ENCODE measurements at regions not wholly inside any gene's neighbourhood (a gene's known extent, or its start where the extent isn't known, plus 50 kb on each side); places are given as distances from the start of the nearest gene placed in this dataset.

GRCh38 chr10:133003188-133003587 lies 60.8 kb upstream of the CFAP46 start:
- Histone ChIP-seq H3K27me3 (ENCODE audit: control insufficient read depth in 1 of 2, insufficient read depth in 2 of 2, low read length in 1 of 2) (no peaks in the 10 kb centered on the region), H3K4me3 (ENCODE audit: low read length in 2 of 2) (no peak overlapping the region), H3K27ac (ENCODE audit: low read depth in 1 of 2, low read length in 2 of 2) (no peak overlapping the region), H3K9me3 (ENCODE audit: control insufficient read depth, low read length) (no peaks in the 10 kb centered on the region), H3K36me3 (ENCODE audit: control insufficient read depth in 1 of 2, insufficient read depth in 2 of 2, low read length in 1 of 2) (no peaks in the 10 kb centered on the region), H3K4me1 (ENCODE audit: control insufficient read depth in 1 of 2, insufficient read depth in 2 of 2, low read length in 2 of 2) (no peaks in the 10 kb centered on the region)
- intact Hi-C loops (cut with DNase I) = no loop called here
- no peak for DNase-seq
- WGBS, 2 donors = 67% methylated on average over 3 of the region's 3 CpGs
- ATAC-seq (ENCODE audit: low FRiP score) = no peak

- ATAC-seq (ENCODE audit: low FRiP score) = no peak
- intact Hi-C loops (cut with DNase I) = no loop called here
- 67 to 68% methylated on average over 2 of the region's 2 CpGs for WGBS, 2 donors
Measured at GRCh38 chr10:133002685-133003084, 60.3 kb upstream of the CFAP46 start.

GRCh38 chr10:133001114-133001513 lies 58.7 kb upstream of the CFAP46 start:
- H3K4me1 ChIP-seq (ENCODE audit: control insufficient read depth in 1 of 2, insufficient read depth in 2 of 2, low read length in 2 of 2) = no peaks in the 10 kb centered on the region
- no peaks in the 10 kb centered on the region for H3K9me3 ChIP-seq (ENCODE audit: control insufficient read depth, low read length)
- WGBS, 2 donors = 91% methylated on average over 12 of the region's 12 CpGs
- DNase-seq = no peak
- no peak overlapping the region for H3K4me3 ChIP-seq (ENCODE audit: low read length in 2 of 2)
- no peaks in the 10 kb centered on the region for H3K27me3 ChIP-seq (ENCODE audit: control insufficient read depth in 1 of 2, insufficient read depth in 2 of 2, low read length in 1 of 2)
- peak; percentile 19 for ATAC-seq (ENCODE audit: low FRiP score)
- H3K36me3 ChIP-seq (ENCODE audit: control insufficient read depth in 1 of 2, insufficient read depth in 2 of 2, low read length in 1 of 2) = no peaks in the 10 kb centered on the region
- intact Hi-C loops (cut with DNase I) = no loop called here
- no peak overlapping the region for H3K27ac ChIP-seq (ENCODE audit: low read depth in 1 of 2, low read length in 2 of 2)

More at GRCh38 chr10:133002685-133003084, 60.3 kb upstream of the CFAP46 start:
- Histone ChIP-seq H3K27ac (ENCODE audit: low read depth in 1 of 2, low read length in 2 of 2) (no peak overlapping the region), H3K4me3 (ENCODE audit: low read length in 2 of 2) (no peak overlapping the region), H3K4me1 (ENCODE audit: control insufficient read depth in 1 of 2, insufficient read depth in 2 of 2, low read length in 2 of 2) (no peaks in the 10 kb centered on the region), H3K27me3 (ENCODE audit: control insufficient read depth in 1 of 2, insufficient read depth in 2 of 2, low read length in 1 of 2) (no peaks in the 10 kb centered on the region), H3K36me3 (ENCODE audit: control insufficient read depth in 1 of 2, insufficient read depth in 2 of 2, low read length in 1 of 2) (no peaks in the 10 kb centered on the region), H3K9me3 (ENCODE audit: control insufficient read depth, low read length) (no peaks in the 10 kb centered on the region)
- no peak for DNase-seq

DNA sequence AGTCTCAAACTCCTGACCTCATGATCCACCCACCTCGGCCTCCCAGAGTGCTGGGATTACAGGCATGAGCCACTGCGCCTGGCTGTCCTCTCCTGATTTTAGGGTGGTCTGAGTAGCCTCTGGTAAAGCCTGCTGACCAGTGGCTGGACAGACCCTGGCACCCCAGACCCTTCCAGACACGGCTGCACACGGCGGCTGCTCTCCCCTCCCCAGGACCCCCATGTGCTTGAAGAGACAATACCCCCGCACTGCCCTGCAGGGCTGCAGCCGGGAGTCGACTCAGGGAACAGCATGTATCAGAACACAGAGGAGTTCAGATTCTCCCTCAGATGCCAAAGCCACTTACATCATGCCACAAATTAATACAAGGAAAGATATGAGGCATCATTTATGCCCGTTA lies 58.3 kb upstream of the CFAP46 start:
- 86 to 88% methylated on average over 9 of the region's 9 CpGs for WGBS, 2 donors
- no peaks in the 10 kb centered on the region for H3K4me1 ChIP-seq (ENCODE audit: control insufficient read depth in 1 of 2, insufficient read depth in 2 of 2, low read length in 2 of 2)
- H3K36me3 ChIP-seq (ENCODE audit: control insufficient read depth in 1 of 2, insufficient read depth in 2 of 2, low read length in 1 of 2) = no peaks in the 10 kb centered on the region
- no peak overlapping the region for H3K4me3 ChIP-seq (ENCODE audit: low read length in 2 of 2)
- ATAC-seq (ENCODE audit: low FRiP score) (no peak), DNase-seq (no peak)
- H3K27me3 ChIP-seq (ENCODE audit: control insufficient read depth in 1 of 2, insufficient read depth in 2 of 2, low read length in 1 of 2) = no peaks in the 10 kb centered on the region
- intact Hi-C loops (cut with DNase I) = no loop called here
- no peaks in the 10 kb centered on the region for H3K9me3 ChIP-seq (ENCODE audit: control insufficient read depth, low read length)
- no peak overlapping the region for H3K27ac ChIP-seq (ENCODE audit: low read depth in 1 of 2, low read length in 2 of 2)

GRCh38 chr10:132997517-132998265 lies 55.3 kb upstream of the CFAP46 start:
- H3K36me3 ChIP-seq (ENCODE audit: control insufficient read depth in 1 of 2, insufficient read depth in 2 of 2, low read length in 1 of 2) = no peaks in the 10 kb centered on the region
- H3K27me3 ChIP-seq (ENCODE audit: control insufficient read depth in 1 of 2, insufficient read depth in 2 of 2, low read length in 1 of 2) = no peaks in the 10 kb centered on the region
- H3K4me1 ChIP-seq (ENCODE audit: control insufficient read depth in 1 of 2, insufficient read depth in 2 of 2, low read length in 2 of 2) = no peaks in the 10 kb centered on the region
- 81 to 84% methylated on average over 22 of the region's 22 CpGs for WGBS, 2 donors
- peak in 1 of 2 donors; percentile 7 for DNase-seq
- H3K9me3 ChIP-seq (ENCODE audit: control insufficient read depth, low read length) = no peaks in the 10 kb centered on the region
- no peak overlapping the region for H3K27ac ChIP-seq (ENCODE audit: low read depth in 1 of 2, low read length in 2 of 2)
- intact Hi-C loops (cut with DNase I) = no loop called here
- no peak overlapping the region for H3K4me3 ChIP-seq (ENCODE audit: low read length in 2 of 2)
- ATAC-seq (ENCODE audit: low FRiP score) = no peak

GRCh38 chr10:132996603-132997343 lies 54.4 kb upstream of the CFAP46 start:
- Histone ChIP-seq H3K27ac (ENCODE audit: low read depth in 1 of 2, low read length in 2 of 2) (no peak overlapping the region), H3K4me3 (ENCODE audit: low read length in 2 of 2) (no peak overlapping the region), H3K27me3 (ENCODE audit: control insufficient read depth in 1 of 2, insufficient read depth in 2 of 2, low read length in 1 of 2) (no peaks in the 10 kb centered on the region), H3K36me3 (ENCODE audit: control insufficient read depth in 1 of 2, insufficient read depth in 2 of 2, low read length in 1 of 2) (no peaks in the 10 kb centered on the region), H3K4me1 (ENCODE audit: control insufficient read depth in 1 of 2, insufficient read depth in 2 of 2, low read length in 2 of 2) (no peaks in the 10 kb centered on the region), H3K9me3 (ENCODE audit: control insufficient read depth, low read length) (no peaks in the 10 kb centered on the region)
- ATAC-seq (ENCODE audit: low FRiP score) = no peak
- intact Hi-C loops (cut with DNase I) = no loop called here
- 77 to 79% methylated on average over 27 of the region's 27 CpGs for WGBS, 2 donors
- no peak for DNase-seq

DNA sequence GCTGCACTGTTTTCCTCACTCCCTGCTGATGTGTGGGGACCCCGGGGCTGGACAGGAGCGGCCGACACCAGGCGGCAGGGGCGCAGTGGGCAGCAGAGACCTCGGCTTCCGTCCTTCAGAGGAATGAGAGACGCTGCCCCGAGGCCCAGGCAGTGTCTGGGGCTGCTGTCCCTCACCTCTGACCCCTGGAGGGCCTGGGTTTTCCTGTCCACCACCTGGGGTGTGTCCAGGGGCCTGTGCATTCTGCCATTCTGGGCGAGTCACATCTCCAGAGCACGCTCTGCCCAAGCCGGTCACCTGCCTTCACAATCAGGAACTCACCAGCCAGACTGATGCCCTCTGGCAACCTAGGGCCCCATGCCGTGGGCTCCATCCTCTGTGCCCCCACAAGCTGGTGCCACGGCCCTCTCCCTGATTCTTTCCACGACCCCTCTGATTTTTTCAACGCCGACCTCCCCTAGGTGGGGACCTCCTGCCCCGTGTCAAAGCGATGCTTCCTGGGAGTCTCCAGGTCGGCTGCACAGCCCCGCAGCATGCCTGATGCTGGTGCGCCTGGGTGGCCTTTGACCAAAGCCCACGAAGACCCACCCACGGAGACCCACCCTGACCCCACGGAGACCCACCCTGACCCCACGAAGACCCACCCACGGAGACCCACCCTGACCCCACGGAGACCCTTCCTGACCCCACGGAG lies 53.7 kb upstream of the CFAP46 start:
- H3K4me3 ChIP-seq (ENCODE audit: low read length in 2 of 2) = no peak overlapping the region
- H3K27me3 ChIP-seq (ENCODE audit: control insufficient read depth in 1 of 2, insufficient read depth in 2 of 2, low read length in 1 of 2) = no peaks in the 10 kb centered on the region
- 75 to 81% methylated on average over 29 of the region's 29 CpGs for WGBS, 2 donors
- H3K27ac ChIP-seq (ENCODE audit: low read depth in 1 of 2, low read length in 2 of 2) = no peak overlapping the region
- H3K9me3 ChIP-seq (ENCODE audit: control insufficient read depth, low read length) = no peaks in the 10 kb centered on the region
- ATAC-seq (ENCODE audit: low FRiP score) = no peak
- no peak for DNase-seq
- no peaks in the 10 kb centered on the region for H3K4me1 ChIP-seq (ENCODE audit: control insufficient read depth in 1 of 2, insufficient read depth in 2 of 2, low read length in 2 of 2)
- H3K36me3 ChIP-seq (ENCODE audit: control insufficient read depth in 1 of 2, insufficient read depth in 2 of 2, low read length in 1 of 2) = no peaks in the 10 kb centered on the region
- intact Hi-C loops (cut with DNase I) = no loop called here

- no peaks in the 10 kb centered on the region for H3K9me3 ChIP-seq (ENCODE audit: control insufficient read depth, low read length)
- 79 to 81% methylated on average over 15 of the region's 15 CpGs for WGBS, 2 donors
- peak in 1 of 2 donors; percentile 34 for DNase-seq
- H3K27ac ChIP-seq (ENCODE audit: low read depth in 1 of 2, low read length in 2 of 2) = no peak overlapping the region
- no peak for ATAC-seq (ENCODE audit: low FRiP score)
- intact Hi-C loops (cut with DNase I) = no loop called here
- H3K4me3 ChIP-seq (ENCODE audit: low read length in 2 of 2) = no peak overlapping the region
- H3K4me1 ChIP-seq (ENCODE audit: control insufficient read depth in 1 of 2, insufficient read depth in 2 of 2, low read length in 2 of 2) = no peaks in the 10 kb centered on the region
- no peaks in the 10 kb centered on the region for H3K27me3 ChIP-seq (ENCODE audit: control insufficient read depth in 1 of 2, insufficient read depth in 2 of 2, low read length in 1 of 2)
- H3K36me3 ChIP-seq (ENCODE audit: control insufficient read depth in 1 of 2, insufficient read depth in 2 of 2, low read length in 1 of 2) = no peaks in the 10 kb centered on the region
Measured at GRCh38 chr10:132994811-132995210, 52.4 kb upstream of the CFAP46 start.

Measured in aorta (tissue), 5 donors.